ENCODE measurements at regions not wholly inside any gene's neighbourhood (a gene's known extent, or its start where the extent isn't known, plus 50 kb on each side); places are given as distances from the start of the nearest gene placed in this dataset.

DNA sequence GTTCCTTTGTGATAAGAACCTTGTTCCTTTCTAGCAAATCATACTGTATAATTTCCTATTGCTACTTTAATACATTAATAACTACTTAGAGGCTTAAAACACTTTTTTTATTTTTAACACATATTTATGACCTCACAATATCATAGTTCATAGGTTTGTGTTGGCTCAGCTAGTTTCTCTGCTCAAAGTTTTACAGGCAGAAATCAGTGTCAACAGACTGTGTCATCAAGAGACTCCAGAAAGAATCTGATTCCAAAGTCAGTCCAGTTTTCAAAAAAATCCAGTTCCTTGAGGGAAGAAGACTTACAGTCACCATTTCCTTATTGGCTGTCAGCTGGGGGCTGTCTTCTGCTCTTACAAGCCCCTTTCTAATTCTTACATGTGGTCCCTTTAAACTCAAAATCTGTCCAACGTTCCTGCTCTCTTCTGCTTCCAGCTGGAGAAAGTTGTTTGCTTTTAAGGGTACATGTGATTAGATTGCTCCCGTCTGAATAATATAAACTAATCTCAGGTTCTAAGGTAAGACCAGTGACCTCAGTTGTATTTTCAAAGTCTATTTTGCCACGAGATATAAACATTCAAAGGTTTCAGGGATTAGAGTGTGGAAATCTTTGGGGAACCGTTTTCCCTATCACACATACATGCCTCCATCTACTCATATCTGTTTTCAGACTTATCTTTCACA, 267.3 kb upstream of the SLITRK5 start:
- Mint-ChIP-seq H3K36me3 (ENCODE audit: low read depth) (no peaks in the 10 kb centered on the region), H3K27ac (no peak overlapping the region), H3K9me3 (ENCODE audit: low read depth) (peaks cover 2% of the 10 kb centered on the region), H3K27me3 (no peaks in the 10 kb centered on the region), H3K4me3 (no peak overlapping the region), H3K4me1 (no peaks in the 10 kb centered on the region)
- ATAC-seq = no peak
- ChIA-PET CTCF (no interaction called here), POLR2A (no interaction called here)
- intact Hi-C loops (cut with DNase I, micrococcal nuclease) = no loop called here
- DNase-seq = no peak

DNA sequence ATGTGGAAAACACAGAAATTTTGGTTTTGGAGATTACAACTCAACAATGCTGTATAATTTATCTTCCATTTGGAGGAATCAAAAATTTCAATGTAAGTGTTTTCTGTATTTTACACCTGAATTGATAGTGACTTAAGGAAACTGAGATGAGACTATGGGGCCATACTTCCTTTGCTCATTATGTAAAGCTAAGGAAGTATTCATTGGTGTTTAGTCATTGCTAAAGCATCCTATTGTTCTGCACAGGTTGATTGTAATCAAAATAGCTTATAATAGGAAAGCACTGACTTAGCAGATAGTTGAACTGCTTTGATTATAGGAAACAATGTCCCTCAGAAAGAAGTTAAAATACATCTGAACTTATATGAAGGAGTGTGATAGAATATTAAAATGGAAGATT, 244.4 kb upstream of the SLITRK5 start:
- no peak for ATAC-seq
- H3K36me3 Mint-ChIP-seq (ENCODE audit: low read depth) = no peaks in the 10 kb centered on the region
- CTCF ChIA-PET = no interaction called here

DNA sequence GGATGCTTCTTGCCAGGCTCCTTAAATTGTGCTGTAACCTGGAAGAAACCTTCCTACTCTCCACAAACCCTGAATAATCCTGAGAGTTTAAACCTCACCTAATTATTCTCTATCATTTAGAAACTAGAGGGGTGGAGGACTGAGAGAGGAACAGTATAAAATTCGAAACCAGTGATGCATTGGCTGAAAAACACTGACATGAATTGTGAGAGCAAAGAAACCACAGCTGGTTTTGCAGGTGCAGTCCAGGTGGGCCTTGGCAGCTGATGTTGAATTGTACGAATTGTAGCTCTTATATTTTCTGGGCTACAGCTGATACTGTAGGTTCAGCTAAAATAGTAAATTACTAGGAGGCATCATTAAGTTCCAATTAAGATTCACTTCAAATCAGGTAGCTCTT, 227.0 kb upstream of the SLITRK5 start:
- Mint-ChIP-seq H3K27ac (no peak overlapping the region), H3K4me1 (no peaks in the 10 kb centered on the region), H3K4me3 (no peak overlapping the region), H3K27me3 (no peaks in the 10 kb centered on the region), H3K9me3 (ENCODE audit: low read depth) (no peaks in the 10 kb centered on the region), H3K36me3 (ENCODE audit: low read depth) (no peaks in the 10 kb centered on the region)
- ATAC-seq (no peak), DNase-seq (no peak)
- intact Hi-C loops (cut with DNase I, micrococcal nuclease) = no loop called here
- ChIA-PET POLR2A (no interaction called here), CTCF (interaction anchor here (0.5 kb wide), 1 partner anchor 1357 kb away, joined by 3 read pairs; no protein-coding TSS in a partner anchor)

More for the DNA sequence above, 244.4 kb upstream of the SLITRK5 start:
- Mint-ChIP-seq H3K4me3 (no peak overlapping the region), H3K4me1 (no peaks in the 10 kb centered on the region), H3K9me3 (ENCODE audit: low read depth) (peaks cover 5% of the 10 kb centered on the region), H3K27me3 (no peaks in the 10 kb centered on the region), H3K27ac (no peak overlapping the region)
- no peak for DNase-seq
- intact Hi-C loops (cut with DNase I, micrococcal nuclease) = no loop called here
- POLR2A ChIA-PET = no interaction called here

DNA sequence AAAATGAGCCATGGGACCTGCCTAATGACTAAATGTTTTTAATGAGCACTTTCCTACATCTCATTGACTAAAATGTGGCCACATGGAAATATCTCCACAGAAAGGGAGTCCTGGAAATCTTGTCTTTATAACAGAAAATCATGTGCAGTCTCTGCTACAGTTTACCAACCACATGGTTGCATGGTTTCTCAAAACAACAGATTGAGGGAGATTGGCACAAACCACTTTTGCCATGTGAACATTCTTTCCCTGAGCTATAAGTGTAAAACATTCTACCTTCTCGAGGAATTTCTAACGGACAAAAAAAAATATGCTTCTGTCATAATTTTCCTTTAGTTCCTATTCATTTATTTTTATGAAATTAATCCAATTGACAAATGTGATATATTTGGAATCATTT, 218.9 kb upstream of the SLITRK5 start:
- H3K36me3 Mint-ChIP-seq (ENCODE audit: low read depth) = no peaks in the 10 kb centered on the region
- ATAC-seq (no peak), DNase-seq (no peak)
- intact Hi-C loops (cut with DNase I, micrococcal nuclease) = no loop called here
- no peaks in the 10 kb centered on the region for H3K27me3 Mint-ChIP-seq
- H3K9me3 Mint-ChIP-seq (ENCODE audit: low read depth) = no peaks in the 10 kb centered on the region
- H3K4me3 Mint-ChIP-seq = no peak overlapping the region
- CTCF ChIA-PET = no interaction called here
- no peaks in the 10 kb centered on the region for H3K4me1 Mint-ChIP-seq
- POLR2A ChIA-PET = no interaction called here
- H3K27ac Mint-ChIP-seq = no peak overlapping the region

DNA sequence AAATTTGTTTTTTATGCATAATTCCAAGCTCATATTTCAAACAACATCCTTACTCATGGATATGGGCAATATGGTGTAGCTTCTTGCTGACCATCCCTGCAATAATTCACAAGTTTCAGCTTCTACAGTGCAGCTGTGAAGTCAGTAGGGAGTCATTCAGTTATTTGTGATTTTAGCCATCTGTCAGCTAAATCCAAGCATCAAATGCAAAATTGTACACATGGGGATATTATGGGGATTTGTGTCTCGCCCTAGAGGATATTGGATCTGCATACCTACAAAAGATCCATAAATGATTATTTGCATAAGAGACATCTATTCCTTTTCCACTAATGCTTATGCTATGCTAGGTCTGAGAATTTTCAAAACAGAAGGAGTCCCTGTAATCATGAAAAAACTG, 217.9 kb upstream of the SLITRK5 start:
- no peaks in the 10 kb centered on the region for H3K4me1 Mint-ChIP-seq
- H3K9me3 Mint-ChIP-seq (ENCODE audit: low read depth) = no peaks in the 10 kb centered on the region
- DNase-seq = no peak
- no peak overlapping the region for H3K4me3 Mint-ChIP-seq
- no peak for ATAC-seq
- no peaks in the 10 kb centered on the region for H3K27me3 Mint-ChIP-seq
- ChIA-PET POLR2A (no interaction called here), CTCF (no interaction called here)
- H3K27ac Mint-ChIP-seq = no peak overlapping the region
- no peaks in the 10 kb centered on the region for H3K36me3 Mint-ChIP-seq (ENCODE audit: low read depth)
- intact Hi-C loops (cut with DNase I, micrococcal nuclease) = no loop called here

DNA sequence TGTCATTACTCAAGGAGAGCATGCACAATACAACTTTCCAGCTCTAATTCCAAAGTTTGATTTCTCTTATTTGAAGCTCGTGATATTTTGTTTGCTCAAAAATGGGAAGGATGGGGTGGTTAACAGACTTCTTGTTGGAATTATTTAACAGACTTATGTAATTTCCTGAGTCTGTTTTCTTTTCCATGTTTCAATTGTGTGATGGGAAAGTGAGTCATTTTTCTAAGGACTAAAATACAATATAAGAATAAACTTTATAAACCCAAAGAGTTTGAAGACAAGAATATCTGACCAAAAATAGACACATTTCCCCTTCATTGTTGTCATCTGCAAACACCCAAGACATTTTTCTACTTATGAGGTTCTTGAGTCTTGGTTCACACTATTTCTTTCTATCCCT, 211.8 kb upstream of the SLITRK5 start:
- CTCF ChIA-PET = no interaction called here
- intact Hi-C loops (cut with DNase I, micrococcal nuclease) = no loop called here
- ATAC-seq (no peak), DNase-seq (no peak)
- POLR2A ChIA-PET = no interaction called here
- no peaks in the 10 kb centered on the region for H3K36me3 Mint-ChIP-seq (ENCODE audit: low read depth)
- no peak overlapping the region for H3K27ac Mint-ChIP-seq
- H3K9me3 Mint-ChIP-seq (ENCODE audit: low read depth) = peaks cover 3% of the 10 kb centered on the region
- H3K4me1 Mint-ChIP-seq = no peaks in the 10 kb centered on the region
- H3K27me3 Mint-ChIP-seq = no peaks in the 10 kb centered on the region
- no peak overlapping the region for H3K4me3 Mint-ChIP-seq

DNA sequence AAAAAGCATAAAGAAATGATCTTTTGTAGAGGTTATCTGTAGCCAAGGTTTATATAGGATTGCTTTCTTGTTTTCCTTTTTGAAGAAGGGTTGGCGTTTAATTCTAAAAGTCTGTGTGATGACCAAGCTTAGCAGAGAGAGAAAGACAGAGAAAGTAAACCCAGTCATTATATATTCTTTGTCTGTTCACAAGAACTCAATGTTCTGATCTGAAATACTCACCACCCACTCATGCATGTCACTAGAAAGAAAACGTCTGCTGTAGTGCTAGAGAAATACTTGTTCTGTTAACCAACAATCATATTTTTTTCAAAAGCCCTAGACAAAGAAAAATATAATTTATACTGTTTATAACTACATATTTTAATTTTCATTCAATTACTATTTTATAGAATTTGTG, 173.7 kb upstream of the SLITRK5 start:
- Mint-ChIP-seq H3K27me3 (no peaks in the 10 kb centered on the region), H3K27ac (no peak overlapping the region), H3K9me3 (ENCODE audit: low read depth) (peaks cover 3% of the 10 kb centered on the region), H3K36me3 (ENCODE audit: low read depth) (no peaks in the 10 kb centered on the region), H3K4me3 (no peak overlapping the region), H3K4me1 (no peaks in the 10 kb centered on the region)
- ATAC-seq (no peak), DNase-seq (no peak)
- CTCF ChIA-PET = no interaction called here
- intact Hi-C loops (cut with DNase I, micrococcal nuclease) = no loop called here
- POLR2A ChIA-PET = no interaction called here

DNA sequence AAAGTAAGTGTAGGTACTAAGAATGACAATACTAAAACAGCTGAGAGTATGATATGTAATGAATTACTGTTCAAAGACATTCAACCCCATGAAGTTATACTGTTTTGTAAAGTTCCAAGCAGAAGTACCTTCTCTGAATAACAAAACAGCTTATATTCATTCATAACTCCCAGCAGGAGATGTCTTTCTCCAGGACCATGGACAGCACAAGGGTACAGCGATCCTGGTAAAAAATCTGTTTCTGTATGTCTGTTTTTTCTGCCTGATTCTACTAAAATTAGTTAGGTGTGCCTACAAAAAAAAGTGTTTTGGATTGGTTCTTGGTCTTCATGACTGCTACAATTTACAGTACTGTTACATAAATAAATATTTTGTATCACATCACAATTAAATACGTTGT, 172.5 kb upstream of the SLITRK5 start:
- H3K9me3 Mint-ChIP-seq (ENCODE audit: low read depth) = peaks cover 2% of the 10 kb centered on the region
- no peaks in the 10 kb centered on the region for H3K27me3 Mint-ChIP-seq
- no peaks in the 10 kb centered on the region for H3K36me3 Mint-ChIP-seq (ENCODE audit: low read depth)
- DNase-seq = no peak
- no peak overlapping the region for H3K4me3 Mint-ChIP-seq
- H3K4me1 Mint-ChIP-seq = no peaks in the 10 kb centered on the region
- no peak overlapping the region for H3K27ac Mint-ChIP-seq
- intact Hi-C loops (cut with DNase I, micrococcal nuclease) = no loop called here
- no peak for ATAC-seq
- CTCF ChIA-PET = no interaction called here
- POLR2A ChIA-PET = no interaction called here

DNA sequence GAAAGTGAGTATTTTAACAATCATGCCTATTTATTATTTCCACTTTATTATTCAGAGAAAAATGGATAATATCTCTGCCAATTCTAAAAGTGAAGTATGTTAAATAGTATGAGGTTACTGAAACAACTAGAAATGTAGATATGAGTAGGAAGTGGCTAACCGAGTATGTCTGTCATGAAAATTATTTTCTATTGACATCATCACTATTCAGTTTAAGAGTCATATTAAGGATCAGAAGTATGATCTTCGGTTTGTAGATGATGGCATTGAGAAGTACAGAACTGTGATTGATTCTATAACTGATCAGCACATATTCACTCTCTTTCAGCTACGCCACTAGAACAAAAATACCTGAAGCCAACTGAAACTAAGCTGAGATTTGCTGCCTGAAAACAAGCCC, 146.4 kb upstream of the SLITRK5 start:
- Mint-ChIP-seq H3K9me3 (ENCODE audit: low read depth) (no peaks in the 10 kb centered on the region), H3K36me3 (ENCODE audit: low read depth) (no peaks in the 10 kb centered on the region), H3K4me3 (no peak overlapping the region), H3K27me3 (no peaks in the 10 kb centered on the region), H3K27ac (no peak overlapping the region), H3K4me1 (no peaks in the 10 kb centered on the region)
- POLR2A ChIA-PET = no interaction called here
- ATAC-seq (no peak), DNase-seq (no peak)
- intact Hi-C loops (cut with DNase I, micrococcal nuclease) = no loop called here
- CTCF ChIA-PET = no interaction called here

DNA sequence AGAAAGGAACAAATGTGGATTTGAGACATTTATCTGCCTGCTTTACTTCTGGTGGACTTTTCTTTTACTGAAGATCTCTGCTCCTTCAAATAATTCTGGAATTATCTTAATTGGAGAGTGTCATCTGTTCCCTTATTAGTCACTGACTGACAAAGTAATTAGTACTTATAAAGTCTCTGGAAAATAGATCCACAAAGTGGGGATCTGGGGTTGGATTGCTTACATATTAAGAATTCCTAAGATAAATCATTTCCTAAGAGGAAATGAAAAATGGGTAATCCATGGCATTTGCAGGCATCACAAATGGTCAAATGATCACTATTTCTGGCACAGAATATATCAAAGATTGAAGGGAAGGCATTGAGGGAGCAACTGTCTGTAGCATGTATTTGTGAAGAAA, 137.4 kb upstream of the SLITRK5 start:
- no peaks in the 10 kb centered on the region for H3K9me3 Mint-ChIP-seq (ENCODE audit: low read depth)
- H3K36me3 Mint-ChIP-seq (ENCODE audit: low read depth) = no peaks in the 10 kb centered on the region
- H3K4me3 Mint-ChIP-seq = no peak overlapping the region
- no peaks in the 10 kb centered on the region for H3K4me1 Mint-ChIP-seq
- DNase-seq (no peak), ATAC-seq (no peak)
- H3K27ac Mint-ChIP-seq = no peak overlapping the region
- CTCF ChIA-PET = no interaction called here
- H3K27me3 Mint-ChIP-seq = no peaks in the 10 kb centered on the region
- POLR2A ChIA-PET = no interaction called here
- intact Hi-C loops (cut with DNase I, micrococcal nuclease) = no loop called here

DNA sequence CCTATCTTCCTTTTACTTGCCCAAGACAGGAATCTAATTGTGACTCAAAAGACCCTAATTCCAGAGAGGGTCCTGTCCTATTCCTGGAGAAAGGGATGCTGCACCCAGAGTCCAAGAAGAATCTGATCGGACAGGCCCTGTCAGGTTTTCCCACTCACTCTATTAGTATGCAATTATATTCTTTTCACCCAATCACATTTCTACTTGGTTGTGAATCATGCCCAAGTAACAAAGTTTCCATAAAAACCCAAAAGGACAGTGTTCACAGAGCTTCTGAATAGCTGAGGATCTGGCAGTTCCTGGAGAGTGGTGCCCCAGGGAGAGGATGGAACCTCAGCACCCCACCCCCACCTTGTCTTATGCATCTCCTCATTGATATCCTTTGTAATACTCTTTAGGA, 135.3 kb upstream of the SLITRK5 start:
- H3K27me3 Mint-ChIP-seq = no peaks in the 10 kb centered on the region
- H3K9me3 Mint-ChIP-seq (ENCODE audit: low read depth) = no peaks in the 10 kb centered on the region
- no peak for ATAC-seq
- intact Hi-C loops (cut with DNase I, micrococcal nuclease) = no loop called here
- no peak overlapping the region for H3K4me3 Mint-ChIP-seq
- H3K27ac Mint-ChIP-seq = no peak overlapping the region
- H3K4me1 Mint-ChIP-seq = no peaks in the 10 kb centered on the region
- POLR2A ChIA-PET = no interaction called here
- CTCF ChIA-PET = interaction anchor here (1.1 kb wide), 1 partner anchor 10 kb away, joined by 3 read pairs; no protein-coding TSS in a partner anchor
- no peak for DNase-seq
- H3K36me3 Mint-ChIP-seq (ENCODE audit: low read depth) = no peaks in the 10 kb centered on the region

DNA sequence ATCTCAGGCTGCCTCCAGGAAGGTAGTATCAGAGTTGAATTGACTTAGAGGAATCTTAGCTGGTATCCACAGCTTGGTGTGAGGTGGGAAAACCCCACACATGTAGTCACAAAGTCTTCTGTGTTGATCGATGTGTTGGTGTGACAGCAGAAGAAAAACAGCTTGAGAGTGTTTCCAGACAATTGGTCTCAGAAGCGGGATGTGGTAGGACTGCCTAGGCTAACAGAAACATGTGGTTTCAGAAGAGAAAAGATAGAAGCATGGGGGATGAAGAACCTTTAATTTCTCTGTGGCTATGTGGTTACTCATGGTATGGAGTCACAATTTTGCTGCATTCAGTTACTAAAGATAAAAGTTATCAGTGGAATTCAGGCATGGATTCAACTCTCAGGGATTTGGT, 134.7 kb upstream of the SLITRK5 start:
- Mint-ChIP-seq H3K4me3 (no peak overlapping the region), H3K36me3 (ENCODE audit: low read depth) (no peaks in the 10 kb centered on the region), H3K27me3 (no peaks in the 10 kb centered on the region), H3K9me3 (ENCODE audit: low read depth) (no peaks in the 10 kb centered on the region), H3K4me1 (no peaks in the 10 kb centered on the region), H3K27ac (no peak overlapping the region)
- no peak for DNase-seq
- ChIA-PET POLR2A (no interaction called here), CTCF (interaction anchor here (1.1 kb wide), 1 partner anchor 10 kb away, joined by 3 read pairs; no protein-coding TSS in a partner anchor)
- ATAC-seq = no peak
- intact Hi-C loops (cut with DNase I, micrococcal nuclease) = no loop called here

DNA sequence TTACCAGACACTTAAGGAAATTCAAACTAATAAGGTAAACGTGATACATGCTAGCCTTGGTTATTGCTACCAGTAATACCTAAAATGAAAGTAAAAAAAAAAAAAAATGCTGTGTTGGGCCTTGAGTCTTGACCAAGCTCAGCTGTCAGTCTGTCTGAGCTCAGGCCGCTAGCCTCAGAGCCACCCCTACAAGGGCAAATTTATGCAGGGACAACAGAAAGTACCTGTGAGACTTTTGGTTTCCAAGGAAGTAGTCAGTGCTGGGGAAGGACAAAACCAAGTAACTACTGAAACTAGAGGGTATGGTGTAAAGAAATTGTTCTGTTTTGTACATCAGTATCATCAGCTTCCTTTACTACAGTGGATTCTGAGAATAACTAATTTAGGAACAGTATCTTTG, 134.3 kb upstream of the SLITRK5 start:
- no peaks in the 10 kb centered on the region for H3K9me3 Mint-ChIP-seq (ENCODE audit: low read depth)
- POLR2A ChIA-PET = no interaction called here
- CTCF ChIA-PET = interaction anchor here (1.1 kb wide), 1 partner anchor 9 kb away, joined by 3 read pairs; no protein-coding TSS in a partner anchor
- no peak overlapping the region for H3K27ac Mint-ChIP-seq
- no peak overlapping the region for H3K4me3 Mint-ChIP-seq
- DNase-seq (no peak), ATAC-seq (no peak)
- intact Hi-C loops (cut with DNase I, micrococcal nuclease) = no loop called here
- no peaks in the 10 kb centered on the region for H3K4me1 Mint-ChIP-seq
- H3K27me3 Mint-ChIP-seq = no peaks in the 10 kb centered on the region
- H3K36me3 Mint-ChIP-seq (ENCODE audit: low read depth) = no peaks in the 10 kb centered on the region
